ENCODE measurements at regions not wholly inside any gene's neighbourhood (a gene's known extent, or its start where the extent isn't known, plus 50 kb on each side); places are given as distances from the start of the nearest gene placed in this dataset.

- TF ChIP-seq EZH2 (IDR thresholded peaks at IDR 0.05; ENCODE audit: insufficient read depth, low read length) (no peak), CTCF (IDR thresholded peaks at IDR 0.05; ENCODE audit: insufficient read depth, low read depth, low read length) (no peak)
- Histone ChIP-seq H3K9ac (ENCODE audit: low read length) (no peak overlapping the region), H3K4me2 (ENCODE audit: low read length) (no peak overlapping the region), H4K20me1 (ENCODE audit: insufficient read depth, low read length) (no peaks in the 10 kb centered on the region), H3K4me1 (ENCODE audit: insufficient read depth, low read length) (no peaks in the 10 kb centered on the region), H3K79me2 (ENCODE audit: insufficient read depth, low read length) (no peaks in the 10 kb centered on the region), H3K27me3 (ENCODE audit: insufficient read depth, low read length) (no peaks in the 10 kb centered on the region), H3K36me3 (ENCODE audit: insufficient read depth, low read length) (no peaks in the 10 kb centered on the region), H2AFZ (ENCODE audit: low read depth, low read length) (no peak overlapping the region), H3K4me3 (ENCODE audit: insufficient read depth, low read depth, low read length) (no peak overlapping the region), H3K9me3 (ENCODE audit: insufficient read depth, low read depth, low read length) (no peaks in the 10 kb centered on the region), H3K27ac (ENCODE audit: low read depth, low read length) (no peak overlapping the region)
- DNase-seq (ENCODE audit: low read depth): no peak
- Mint-ChIP-seq H3K9me3 (ENCODE audit: unreplicated experiment) (no peaks in the 10 kb centered on the region), H3K27me3 (ENCODE audit: low read depth, unreplicated experiment) (peaks cover 7% of the 10 kb centered on the region), H3K27ac (ENCODE audit: unreplicated experiment) (no peak overlapping the region), H3K4me1 (ENCODE audit: low read depth, unreplicated experiment) (no peaks in the 10 kb centered on the region), H3K4me3 (ENCODE audit: unreplicated experiment) (no peak overlapping the region), H3K36me3 (ENCODE audit: low read depth, unreplicated experiment) (no peaks in the 10 kb centered on the region)
- no peak for FAIRE-seq
These were observed 113.3 kb upstream of the DUSP10 start for GRCh38 chr1:221855156-221855555.

GRCh38 chr1:221851336-221851735 is 109.4 kb upstream of the DUSP10 start:
- FAIRE-seq (no peak), DNase-seq (ENCODE audit: low read depth) (no peak)
- Histone ChIP-seq H3K79me2 (ENCODE audit: insufficient read depth, low read length) (no peaks in the 10 kb centered on the region), H3K4me1 (ENCODE audit: insufficient read depth, low read length) (peaks cover 2% of the 10 kb centered on the region), H3K9me3 (ENCODE audit: insufficient read depth, low read depth, low read length) (no peaks in the 10 kb centered on the region), H3K27ac (ENCODE audit: low read depth, low read length) (no peak overlapping the region), H3K4me2 (ENCODE audit: low read length) (no peak overlapping the region), H4K20me1 (ENCODE audit: insufficient read depth, low read length) (no peaks in the 10 kb centered on the region), H3K9ac (ENCODE audit: low read length) (no peak overlapping the region), H2AFZ (ENCODE audit: low read depth, low read length) (no peak overlapping the region), H3K4me3 (ENCODE audit: insufficient read depth, low read depth, low read length) (no peak overlapping the region), H3K27me3 (ENCODE audit: insufficient read depth, low read length) (no peaks in the 10 kb centered on the region), H3K36me3 (ENCODE audit: insufficient read depth, low read length) (no peaks in the 10 kb centered on the region)
- Mint-ChIP-seq H3K27me3 (ENCODE audit: low read depth, unreplicated experiment) (peaks cover 7% of the 10 kb centered on the region), H3K36me3 (ENCODE audit: low read depth, unreplicated experiment) (no peaks in the 10 kb centered on the region), H3K4me1 (ENCODE audit: low read depth, unreplicated experiment) (no peaks in the 10 kb centered on the region), H3K27ac (ENCODE audit: unreplicated experiment) (no peak overlapping the region), H3K9me3 (ENCODE audit: unreplicated experiment) (no peaks in the 10 kb centered on the region), H3K4me3 (ENCODE audit: unreplicated experiment) (no peak overlapping the region)
- TF ChIP-seq CTCF (IDR thresholded peaks at IDR 0.05; ENCODE audit: insufficient read depth, low read depth, low read length) (no peak), EZH2 (IDR thresholded peaks at IDR 0.05; ENCODE audit: insufficient read depth, low read length) (no peak)

GRCh38 chr1:221850470-221851187 is 108.7 kb upstream of the DUSP10 start:
- FAIRE-seq: no peak
- no peaks in the 10 kb centered on the region for H3K36me3 Mint-ChIP-seq (ENCODE audit: low read depth, unreplicated experiment)

More at GRCh38 chr1:221850470-221851187, 108.7 kb upstream of the DUSP10 start:
- Histone ChIP-seq H3K79me2 (ENCODE audit: insufficient read depth, low read length) (no peaks in the 10 kb centered on the region), H3K4me2 (ENCODE audit: low read length) (no peak overlapping the region), H3K9ac (ENCODE audit: low read length) (no peak overlapping the region), H3K27me3 (ENCODE audit: insufficient read depth, low read length) (no peaks in the 10 kb centered on the region), H2AFZ (ENCODE audit: low read depth, low read length) (no peak overlapping the region), H3K4me1 (ENCODE audit: insufficient read depth, low read length) (peaks cover 9% of the 10 kb centered on the region), H4K20me1 (ENCODE audit: insufficient read depth, low read length) (no peaks in the 10 kb centered on the region), H3K36me3 (ENCODE audit: insufficient read depth, low read length) (no peaks in the 10 kb centered on the region), H3K9me3 (ENCODE audit: insufficient read depth, low read depth, low read length) (no peaks in the 10 kb centered on the region), H3K4me3 (ENCODE audit: insufficient read depth, low read depth, low read length) (no peak overlapping the region), H3K27ac (ENCODE audit: low read depth, low read length) (no peak overlapping the region)
- TF ChIP-seq EZH2 (IDR thresholded peaks at IDR 0.05; ENCODE audit: insufficient read depth, low read length): no peak
- no peak for TF ChIP-seq CTCF (IDR thresholded peaks at IDR 0.05; ENCODE audit: insufficient read depth, low read depth, low read length)
- no peak overlapping the region for H3K4me3 Mint-ChIP-seq (ENCODE audit: unreplicated experiment)
- H3K27ac Mint-ChIP-seq (ENCODE audit: unreplicated experiment): no peak overlapping the region
- DNase-seq (ENCODE audit: low read depth): no peak
- no peaks in the 10 kb centered on the region for H3K4me1 Mint-ChIP-seq (ENCODE audit: low read depth, unreplicated experiment)
- no peaks in the 10 kb centered on the region for H3K9me3 Mint-ChIP-seq (ENCODE audit: unreplicated experiment)
- peaks cover 7% of the 10 kb centered on the region for H3K27me3 Mint-ChIP-seq (ENCODE audit: low read depth, unreplicated experiment)
